ENCODE measurements at regions not wholly inside any gene's neighbourhood (a gene's known extent, or its start where the extent isn't known, plus 50 kb on each side); places are given as distances from the start of the nearest gene placed in this dataset.

- TF ChIP-seq EZH2 (IDR thresholded peaks at IDR 0.05) (no peak), POLR2AphosphoS5 (IDR thresholded peaks at IDR 0.05; ENCODE audit: borderline replicate concordance, low read depth, low read length) (no peak)
These were observed 546.0 kb downstream of the METTL15 start for GRCh38 chr11:28654191-28654590.
